Vagina (tissue), 2 donors: ENCODE measurements at regions not wholly inside any gene's neighbourhood (a gene's known extent, or its start where the extent isn't known, plus 50 kb on each side); places are given as distances from the start of the nearest gene placed in this dataset.

ENCODE experiments used
- POLR2A ChIP-seq, 2 donors: fragments of 450-650 bp; IDR thresholded peaks; one replicate each; pipeline ENCODE4 v1.6.1; 2017; ENCODE audit warnings: antibody characterized with exemption in 2 of 2, mild to moderate bottlenecking in 2 of 2, moderate library complexity in 2 of 2
- TF ChIP-seq, protein P1 (sequence below), 3 experiments: fragments of 450-650 bp in 2 of 3; fragments of 200-600 bp in 1 of 3; sonication (generic) in 1 of 3; IDR thresholded peaks; one replicate each; pipeline ENCODE4 v1.5.1; 2017 to 2019; ENCODE audit warnings: antibody characterized with exemption in 3 of 3, mild to moderate bottlenecking in 2 of 3, moderate library complexity in 2 of 3

DNA sequence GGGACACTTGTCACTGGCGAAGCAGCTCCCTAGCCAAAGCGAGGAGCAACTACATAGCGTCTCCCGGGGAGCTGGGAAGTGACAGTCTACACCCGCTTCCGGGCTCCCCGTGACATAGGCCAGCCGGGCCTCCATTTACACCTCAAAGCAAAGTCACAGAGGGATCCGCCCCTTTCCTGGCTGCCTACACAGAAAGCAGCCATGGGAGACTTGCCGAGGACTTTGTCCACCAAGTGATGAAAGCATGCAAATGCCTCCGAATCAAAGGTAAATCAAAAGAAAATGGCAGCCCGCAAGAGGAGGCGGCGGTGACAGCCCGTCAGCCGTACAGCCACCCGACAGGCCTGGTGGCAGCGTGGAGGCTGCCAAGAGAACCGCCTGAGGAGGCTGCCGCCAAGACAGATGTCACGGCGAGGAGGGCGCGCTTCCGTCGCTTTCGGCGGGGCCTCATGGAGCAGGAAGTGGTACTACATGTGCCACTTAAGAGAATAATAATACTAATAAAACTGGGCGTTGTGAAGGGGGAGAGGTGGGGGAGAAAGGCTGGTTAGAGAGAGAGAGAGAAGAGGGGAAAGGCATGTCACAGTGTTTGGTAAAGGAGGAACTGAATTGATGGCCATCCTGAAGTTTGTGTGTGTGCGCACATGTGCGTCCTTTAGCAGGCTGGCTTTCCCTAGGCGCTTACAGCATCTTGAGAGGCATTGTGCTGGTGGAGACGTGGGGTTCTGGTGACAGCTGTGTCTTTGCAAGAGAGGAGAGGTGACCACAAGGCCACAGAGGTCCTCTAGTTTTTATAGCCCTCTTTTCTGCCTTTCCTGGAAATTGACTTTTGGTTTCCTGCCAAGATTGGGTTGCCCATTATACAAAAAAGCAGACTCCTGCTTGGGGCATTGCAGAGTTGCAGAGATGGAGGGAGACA, 661.7 kb downstream of the VRK1 start:
- no peak for TF ChIP-seq POLR2A (IDR thresholded peaks at IDR 0.05)
- TF ChIP-seq, protein P1, sequence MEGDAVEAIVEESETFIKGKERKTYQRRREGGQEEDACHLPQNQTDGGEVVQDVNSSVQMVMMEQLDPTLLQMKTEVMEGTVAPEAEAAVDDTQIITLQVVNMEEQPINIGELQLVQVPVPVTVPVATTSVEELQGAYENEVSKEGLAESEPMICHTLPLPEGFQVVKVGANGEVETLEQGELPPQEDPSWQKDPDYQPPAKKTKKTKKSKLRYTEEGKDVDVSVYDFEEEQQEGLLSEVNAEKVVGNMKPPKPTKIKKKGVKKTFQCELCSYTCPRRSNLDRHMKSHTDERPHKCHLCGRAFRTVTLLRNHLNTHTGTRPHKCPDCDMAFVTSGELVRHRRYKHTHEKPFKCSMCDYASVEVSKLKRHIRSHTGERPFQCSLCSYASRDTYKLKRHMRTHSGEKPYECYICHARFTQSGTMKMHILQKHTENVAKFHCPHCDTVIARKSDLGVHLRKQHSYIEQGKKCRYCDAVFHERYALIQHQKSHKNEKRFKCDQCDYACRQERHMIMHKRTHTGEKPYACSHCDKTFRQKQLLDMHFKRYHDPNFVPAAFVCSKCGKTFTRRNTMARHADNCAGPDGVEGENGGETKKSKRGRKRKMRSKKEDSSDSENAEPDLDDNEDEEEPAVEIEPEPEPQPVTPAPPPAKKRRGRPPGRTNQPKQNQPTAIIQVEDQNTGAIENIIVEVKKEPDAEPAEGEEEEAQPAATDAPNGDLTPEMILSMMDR (IDR thresholded peaks at IDR 0.05): no peak
